Fibroblast of skin of right biceps (primary cell): ENCODE measurements at regions not wholly inside any gene's neighbourhood (a gene's known extent, or its start where the extent isn't known, plus 50 kb on each side); places are given as distances from the start of the nearest gene placed in this dataset.

Source experiments
- DNase-seq: peaks from one replicate; pipeline ENCODE4 v3.0.0-alpha.2; 2013

GRCh38 chr16:48930951-48931553 is 321.1 kb upstream of the N4BP1 start:
- no peak for DNase-seq

GRCh38 chr16:48919791-48920190 is 309.8 kb upstream of the N4BP1 start:
- DNase-seq: no peak

- no peak for DNase-seq
These were observed 308.7 kb upstream of the N4BP1 start for GRCh38 chr16:48918520-48919258.

GRCh38 chr16:48916566-48916965 is 306.6 kb upstream of the N4BP1 start:
- DNase-seq: no peak

- DNase-seq: no peak
These were observed 304.1 kb upstream of the N4BP1 start for GRCh38 chr16:48914070-48914469.

- no peak for DNase-seq
These were observed 303.4 kb upstream of the N4BP1 start for GRCh38 chr16:48913384-48913783.

- no peak for DNase-seq
These were observed 302.4 kb upstream of the N4BP1 start for GRCh38 chr16:48912360-48912759.

GRCh38 chr16:48911700-48912099 is 301.7 kb upstream of the N4BP1 start:
- DNase-seq: peak; percentile 1

GRCh38 chr16:48910214-48910613 is 300.2 kb upstream of the N4BP1 start:
- no peak for DNase-seq

GRCh38 chr16:48909231-48909630 is 299.3 kb upstream of the N4BP1 start:
- DNase-seq: no peak

GRCh38 chr16:48907906-48908634 is 298.1 kb upstream of the N4BP1 start:
- DNase-seq: no peak

GRCh38 chr16:48905632-48906505 is 295.9 kb upstream of the N4BP1 start:
- no peak for DNase-seq

- DNase-seq: no peak
These were observed 294.4 kb upstream of the N4BP1 start for GRCh38 chr16:48904333-48904732.

GRCh38 chr16:48903039-48903438 is 293.1 kb upstream of the N4BP1 start:
- DNase-seq: no peak

- DNase-seq: no peak
These were observed 291.9 kb upstream of the N4BP1 start for GRCh38 chr16:48901712-48902374.

- no peak for DNase-seq
These were observed 289.5 kb upstream of the N4BP1 start for GRCh38 chr16:48899500-48899899.

GRCh38 chr16:48897698-48898205 is 287.8 kb upstream of the N4BP1 start:
- DNase-seq: no peak

- no peak for DNase-seq
These were observed 285.2 kb upstream of the N4BP1 start for GRCh38 chr16:48895142-48895541.

GRCh38 chr16:48892893-48893292 is 282.9 kb upstream of the N4BP1 start:
- DNase-seq: no peak

- DNase-seq: no peak
These were observed 277.7 kb upstream of the N4BP1 start for GRCh38 chr16:48887646-48888210.

GRCh38 chr16:48885471-48885870 is 275.5 kb upstream of the N4BP1 start:
- DNase-seq: no peak

- DNase-seq: no peak
These were observed 271.3 kb upstream of the N4BP1 start for GRCh38 chr16:48881272-48881671.
